Parathyroid adenoma (tissue), 2 donors: ENCODE measurements at regions not wholly inside any gene's neighbourhood (a gene's known extent, or its start where the extent isn't known, plus 50 kb on each side); places are given as distances from the start of the nearest gene placed in this dataset.

Experiments used
- H2AFZ ChIP-seq: fragments of 300-600 bp; sonication (generic); one replicate; pipeline ENCODE4 v1.7.0; 2017; ENCODE audit warnings: antibody characterized with exemption, mild to moderate bottlenecking
- H3K27ac ChIP-seq: fragments of 300-600 bp; sonication (generic); one replicate; pipeline ENCODE4 v1.7.0; 2017
- H3K27me3 ChIP-seq: fragments of 300-600 bp; sonication (generic); one replicate; pipeline ENCODE4 v1.7.0; 2017; ENCODE audit warnings: low read length; ENCODE audit not compliant: control insufficient read depth, insufficient read depth
- H3K36me3 ChIP-seq: fragments of 300-600 bp; sonication (generic); one replicate; pipeline ENCODE4 v1.7.0; 2017; ENCODE audit warnings: low read length; ENCODE audit not compliant: control insufficient read depth, insufficient read depth
- H3K4me1 ChIP-seq: fragments of 300-600 bp; sonication (generic); one replicate; pipeline ENCODE4 v1.7.0; 2017; ENCODE audit warnings: control low read depth
- H3K4me2 ChIP-seq: fragments of 300-600 bp; sonication (generic); one replicate; pipeline ENCODE4 v1.7.0; 2017; ENCODE audit warnings: low read length
- H3K4me3 ChIP-seq: fragments of 300-600 bp; sonication (generic); one replicate; pipeline ENCODE4 v1.7.0; 2017; ENCODE audit warnings: low read depth, low read length
- H3K79me2 ChIP-seq: fragments of 300-600 bp; sonication (generic); one replicate; pipeline ENCODE4 v1.7.0; 2017; ENCODE audit warnings: control low read depth
- H3K9ac ChIP-seq: fragments of 300-600 bp; sonication (generic); one replicate; pipeline ENCODE4 v1.7.0; 2017; ENCODE audit warnings: mild to moderate bottlenecking
- H3K9me3 ChIP-seq: fragments of 300-600 bp; sonication (generic); one replicate; pipeline ENCODE4 v1.7.0; 2017; ENCODE audit warnings: low read length; ENCODE audit not compliant: control insufficient read depth
- CTCF ChIP-seq: fragments of 300-600 bp; sonication (generic); IDR thresholded peaks from one replicate; pipeline ENCODE4 v1.7.0; 2017; ENCODE audit warnings: antibody characterized with exemption, mild to moderate bottlenecking
- donor health status: primary hyperparathyroidism.

GRCh38 chr20:6180531-6180930 lies 57.7 kb upstream of the FERMT1 start:
- Histone ChIP-seq H3K36me3 (no peaks in the 10 kb centered on the region), H2AFZ (no peak overlapping the region), H3K27me3 (no peaks in the 10 kb centered on the region), H3K79me2 (no peaks in the 10 kb centered on the region), H3K27ac (no peak overlapping the region), H3K9ac (no peak overlapping the region), H3K9me3 (no peaks in the 10 kb centered on the region), H3K4me2 (no peak overlapping the region), H3K4me1 (no peaks in the 10 kb centered on the region), H3K4me3 (no peak overlapping the region)
- no peak for TF ChIP-seq CTCF

- TF ChIP-seq CTCF, result no peak
- Histone ChIP-seq H3K9ac (no peak overlapping the region), H3K4me3 (no peak overlapping the region), H3K36me3 (no peaks in the 10 kb centered on the region), H3K27me3 (no peaks in the 10 kb centered on the region), H3K4me2 (no peak overlapping the region), H2AFZ (no peak overlapping the region), H3K9me3 (no peaks in the 10 kb centered on the region), H3K79me2 (no peaks in the 10 kb centered on the region), H3K27ac (no peak overlapping the region), H3K4me1 (no peaks in the 10 kb centered on the region)
Observed at GRCh38 chr20:6178537-6178936, 55.7 kb upstream of the FERMT1 start.

GRCh38 chr20:6173481-6173880 lies 50.7 kb upstream of the FERMT1 start:
- Histone ChIP-seq H3K79me2 (no peaks in the 10 kb centered on the region), H3K36me3 (no peaks in the 10 kb centered on the region), H3K27me3 (no peaks in the 10 kb centered on the region), H3K9ac (no peak overlapping the region), H3K4me2 (no peak overlapping the region), H3K4me3 (no peak overlapping the region), H2AFZ (no peak overlapping the region), H3K4me1 (no peaks in the 10 kb centered on the region), H3K9me3 (no peaks in the 10 kb centered on the region), H3K27ac (no peak overlapping the region)
- TF ChIP-seq CTCF, result no peak
